ENCODE measurements at regions not wholly inside any gene's neighbourhood (a gene's known extent, or its start where the extent isn't known, plus 50 kb on each side); places are given as distances from the start of the nearest gene placed in this dataset.

GRCh38 chr1:34433099-34433498, 256.4 kb downstream of the C1orf94 start:
- no peaks in the 10 kb centered on the region for H3K27me3 ChIP-seq (ENCODE audit: insufficient read depth, low read length)
- H3K4me2 ChIP-seq (ENCODE audit: low read length): no peak overlapping the region
- H3K9me3 ChIP-seq (ENCODE audit: low read length): no peaks in the 10 kb centered on the region
- no peaks in the 10 kb centered on the region for H3F3A ChIP-seq (ENCODE audit: insufficient read depth, low read length)
- no peaks in the 10 kb centered on the region for H3K9me2 ChIP-seq (ENCODE audit: low read depth, low read length)
- no peak for TF ChIP-seq CTCF (IDR thresholded peaks at IDR 0.05; ENCODE audit: low read length)
- H2AFZ ChIP-seq (ENCODE audit: low read length): no peak overlapping the region
- H4K20me1 ChIP-seq (ENCODE audit: insufficient read depth, low read length): no peaks in the 10 kb centered on the region
- H3K4me1 ChIP-seq (ENCODE audit: insufficient read depth, low read length, severe bottlenecking): no peaks in the 10 kb centered on the region
- H3K9ac ChIP-seq (ENCODE audit: low read length): no peak overlapping the region
- no peaks in the 10 kb centered on the region for H3K79me2 ChIP-seq (ENCODE audit: insufficient read depth, low read length)
- H3K36me3 ChIP-seq (ENCODE audit: insufficient read depth, low read length): no peaks in the 10 kb centered on the region
- no peak overlapping the region for H3K4me3 ChIP-seq (ENCODE audit: low read depth, low read length, poor library complexity, severe bottlenecking)
- H3K27ac ChIP-seq (ENCODE audit: low read depth, low read length, poor library complexity, severe bottlenecking): no peak overlapping the region

GRCh38 chr1:34436836-34437235, 260.1 kb downstream of the C1orf94 start:
- no peaks in the 10 kb centered on the region for H3F3A ChIP-seq (ENCODE audit: insufficient read depth, low read length)
- no peak overlapping the region for H3K9ac ChIP-seq (ENCODE audit: low read length)
- no peaks in the 10 kb centered on the region for H3K4me1 ChIP-seq (ENCODE audit: insufficient read depth, low read length, severe bottlenecking)
- no peaks in the 10 kb centered on the region for H3K27me3 ChIP-seq (ENCODE audit: insufficient read depth, low read length)
- H3K36me3 ChIP-seq (ENCODE audit: insufficient read depth, low read length): no peaks in the 10 kb centered on the region
- no peaks in the 10 kb centered on the region for H3K9me2 ChIP-seq (ENCODE audit: low read depth, low read length)
- H4K20me1 ChIP-seq (ENCODE audit: insufficient read depth, low read length): no peaks in the 10 kb centered on the region
- no peaks in the 10 kb centered on the region for H3K9me3 ChIP-seq (ENCODE audit: low read length)
- no peaks in the 10 kb centered on the region for H3K79me2 ChIP-seq (ENCODE audit: insufficient read depth, low read length)
- H3K4me2 ChIP-seq (ENCODE audit: low read length): no peak overlapping the region
- H2AFZ ChIP-seq (ENCODE audit: low read length): no peak overlapping the region
- H3K4me3 ChIP-seq (ENCODE audit: low read depth, low read length, poor library complexity, severe bottlenecking): no peak overlapping the region
- TF ChIP-seq EZH2 (IDR thresholded peaks at IDR 0.05; ENCODE audit: borderline replicate concordance, low read length): no peak
- TF ChIP-seq CTCF (IDR thresholded peaks at IDR 0.05; ENCODE audit: low read length): no peak
- no peak overlapping the region for H3K27ac ChIP-seq (ENCODE audit: low read depth, low read length, poor library complexity, severe bottlenecking)

- H3K9ac ChIP-seq (ENCODE audit: low read length): no peak overlapping the region
- H3K4me1 ChIP-seq (ENCODE audit: insufficient read depth, low read length, severe bottlenecking): no peaks in the 10 kb centered on the region
- H2AFZ ChIP-seq (ENCODE audit: low read length): no peak overlapping the region
- no peak overlapping the region for H3K27ac ChIP-seq (ENCODE audit: low read depth, low read length, poor library complexity, severe bottlenecking)
- H3K9me3 ChIP-seq (ENCODE audit: low read length): no peaks in the 10 kb centered on the region
- no peaks in the 10 kb centered on the region for H3K27me3 ChIP-seq (ENCODE audit: insufficient read depth, low read length)
- no peaks in the 10 kb centered on the region for H3F3A ChIP-seq (ENCODE audit: insufficient read depth, low read length)
- no peak overlapping the region for H3K4me3 ChIP-seq (ENCODE audit: low read depth, low read length, poor library complexity, severe bottlenecking)
- no peak overlapping the region for H3K4me2 ChIP-seq (ENCODE audit: low read length)
- H3K36me3 ChIP-seq (ENCODE audit: insufficient read depth, low read length): no peaks in the 10 kb centered on the region
- H3K9me2 ChIP-seq (ENCODE audit: low read depth, low read length): no peaks in the 10 kb centered on the region
- H4K20me1 ChIP-seq (ENCODE audit: insufficient read depth, low read length): no peaks in the 10 kb centered on the region
- TF ChIP-seq EZH2 (IDR thresholded peaks at IDR 0.05; ENCODE audit: borderline replicate concordance, low read length) (no peak), CTCF (IDR thresholded peaks at IDR 0.05; ENCODE audit: low read length) (no peak)
- H3K79me2 ChIP-seq (ENCODE audit: insufficient read depth, low read length): no peaks in the 10 kb centered on the region
Observed at GRCh38 chr1:34441259-34442069, 264.8 kb downstream of the C1orf94 start.
